Retinal pigment epithelial cell (primary cell): ENCODE measurements at regions not wholly inside any gene's neighbourhood (a gene's known extent, or its start where the extent isn't known, plus 50 kb on each side); places are given as distances from the start of the nearest gene placed in this dataset.

ENCODE experiments used
- DNase-seq: peaks from one replicate; pipeline ENCODE4 v3.0.0-alpha.2; 2010; ENCODE audit warnings: low read depth
- H3K4me3 ChIP-seq: 2 replicates; pipeline ENCODE4 v1.5.1; 2011; ENCODE audit warnings: mild to moderate bottlenecking, low read length, control low read depth, moderate library complexity
- TF ChIP-seq, protein P1 (sequence below): conservative IDR thresholded peaks from 2 replicates; pipeline ENCODE4 v1.5.1; 2011; ENCODE audit warnings: low read depth, low read length, control low read depth, inconsistent platforms

DNA sequence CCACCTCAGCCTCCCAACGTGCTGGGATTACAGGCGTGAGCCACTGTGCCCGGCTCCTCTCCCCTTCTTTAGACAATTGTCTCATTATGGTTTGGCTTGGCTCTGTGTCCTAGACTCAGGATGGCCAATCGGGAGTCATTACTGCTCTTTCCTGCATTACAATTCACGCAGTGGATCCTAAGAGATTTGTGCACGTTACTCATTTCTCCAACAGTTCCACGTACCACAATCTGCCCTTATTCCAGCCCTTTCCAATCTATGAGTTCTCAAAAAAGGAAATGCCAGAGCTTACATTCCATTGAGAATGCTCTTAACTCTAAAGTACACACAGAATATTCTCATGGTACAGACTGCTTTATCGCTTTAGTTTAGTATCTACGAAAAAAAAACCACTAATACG, 357.0 kb downstream of the GPATCH2 start:
- no peak overlapping the region for H3K4me3 ChIP-seq
- TF ChIP-seq, protein P1, sequence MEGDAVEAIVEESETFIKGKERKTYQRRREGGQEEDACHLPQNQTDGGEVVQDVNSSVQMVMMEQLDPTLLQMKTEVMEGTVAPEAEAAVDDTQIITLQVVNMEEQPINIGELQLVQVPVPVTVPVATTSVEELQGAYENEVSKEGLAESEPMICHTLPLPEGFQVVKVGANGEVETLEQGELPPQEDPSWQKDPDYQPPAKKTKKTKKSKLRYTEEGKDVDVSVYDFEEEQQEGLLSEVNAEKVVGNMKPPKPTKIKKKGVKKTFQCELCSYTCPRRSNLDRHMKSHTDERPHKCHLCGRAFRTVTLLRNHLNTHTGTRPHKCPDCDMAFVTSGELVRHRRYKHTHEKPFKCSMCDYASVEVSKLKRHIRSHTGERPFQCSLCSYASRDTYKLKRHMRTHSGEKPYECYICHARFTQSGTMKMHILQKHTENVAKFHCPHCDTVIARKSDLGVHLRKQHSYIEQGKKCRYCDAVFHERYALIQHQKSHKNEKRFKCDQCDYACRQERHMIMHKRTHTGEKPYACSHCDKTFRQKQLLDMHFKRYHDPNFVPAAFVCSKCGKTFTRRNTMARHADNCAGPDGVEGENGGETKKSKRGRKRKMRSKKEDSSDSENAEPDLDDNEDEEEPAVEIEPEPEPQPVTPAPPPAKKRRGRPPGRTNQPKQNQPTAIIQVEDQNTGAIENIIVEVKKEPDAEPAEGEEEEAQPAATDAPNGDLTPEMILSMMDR = no peak
- no peak for DNase-seq

DNA sequence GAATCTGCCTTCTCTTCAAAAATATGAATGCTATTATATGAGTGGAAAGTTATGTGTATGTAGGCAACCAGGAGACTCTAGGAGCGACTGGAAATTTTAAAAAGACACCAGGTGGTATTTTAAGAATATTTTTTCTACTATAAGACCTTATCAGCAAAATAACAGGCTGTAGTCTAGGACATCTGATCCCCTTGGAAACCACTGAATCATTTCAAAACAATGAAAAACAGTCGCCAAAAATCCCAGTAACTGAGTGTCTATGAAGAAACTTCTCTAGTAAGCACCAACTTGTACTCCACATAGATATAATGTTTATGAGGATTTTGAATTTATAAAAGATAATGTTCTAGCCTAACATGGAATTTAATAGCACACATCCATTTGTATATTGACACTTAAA, 358.5 kb downstream of the GPATCH2 start:
- peak; percentile 48 for DNase-seq
- H3K4me3 ChIP-seq = no peak overlapping the region
- TF ChIP-seq, protein P1 = no peak

DNA sequence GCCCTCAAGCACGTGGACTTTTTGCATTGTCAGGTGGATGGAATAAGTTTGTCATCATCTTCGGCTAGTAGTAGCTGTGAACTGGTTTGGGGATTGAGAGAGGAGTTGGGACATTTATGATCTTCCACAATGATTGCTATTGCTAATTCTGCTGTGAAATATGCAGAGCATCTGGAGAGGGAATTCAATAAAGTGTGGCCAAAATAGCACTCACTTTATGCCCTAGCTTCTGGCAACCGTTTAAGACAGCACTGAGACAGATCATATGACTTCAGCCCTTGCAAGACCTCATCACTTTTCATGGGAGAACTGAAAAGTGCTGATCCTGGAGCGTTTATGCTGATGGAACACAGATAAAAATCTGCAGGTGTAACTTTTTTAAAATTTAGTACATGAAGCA, 360.8 kb downstream of the GPATCH2 start:
- no peak overlapping the region for H3K4me3 ChIP-seq
- no peak for DNase-seq
- TF ChIP-seq, protein P1 = no peak

DNA sequence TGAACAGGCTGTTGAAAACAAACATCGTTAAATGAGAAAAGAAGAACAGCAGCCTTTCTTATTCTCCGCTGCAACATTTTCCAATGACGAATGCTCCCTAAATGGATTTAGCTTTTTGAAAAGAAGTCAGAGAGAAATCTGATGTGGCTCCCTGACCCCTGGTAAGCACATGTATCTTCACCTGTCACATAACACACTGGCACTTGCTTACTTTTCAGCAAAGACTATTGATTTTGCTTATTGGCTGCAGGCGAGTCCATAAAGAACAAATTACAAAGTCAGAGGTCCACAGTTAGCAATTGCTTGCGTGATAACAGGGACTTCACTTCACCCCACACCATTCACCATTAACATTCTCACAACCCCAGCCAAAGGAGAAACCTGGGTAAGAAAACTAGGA, 362.8 kb downstream of the GPATCH2 start:
- TF ChIP-seq, protein P1 = no peak
- H3K4me3 ChIP-seq = no peak overlapping the region
- DNase-seq = no peak

DNA sequence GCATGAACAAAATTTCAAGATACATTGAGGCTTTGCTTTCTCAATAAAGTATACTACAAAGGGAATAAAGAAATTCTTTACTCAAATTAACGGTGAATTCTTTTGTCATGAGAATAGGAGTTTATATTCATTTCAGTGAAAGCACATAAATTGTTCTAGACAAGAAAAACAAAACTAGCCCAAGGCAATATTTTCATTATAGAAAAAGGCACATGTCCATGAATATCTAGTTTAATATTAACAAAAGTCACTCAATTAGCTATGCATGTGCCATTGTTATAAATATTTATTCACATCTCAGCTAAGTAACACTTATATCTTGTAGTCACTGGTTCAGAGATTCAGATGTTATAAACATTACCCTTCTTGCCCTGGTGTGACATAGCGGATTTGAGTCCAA, 369.3 kb downstream of the GPATCH2 start:
- DNase-seq = no peak
- H3K4me3 ChIP-seq = no peak overlapping the region
- TF ChIP-seq, protein P1 = no peak

DNA sequence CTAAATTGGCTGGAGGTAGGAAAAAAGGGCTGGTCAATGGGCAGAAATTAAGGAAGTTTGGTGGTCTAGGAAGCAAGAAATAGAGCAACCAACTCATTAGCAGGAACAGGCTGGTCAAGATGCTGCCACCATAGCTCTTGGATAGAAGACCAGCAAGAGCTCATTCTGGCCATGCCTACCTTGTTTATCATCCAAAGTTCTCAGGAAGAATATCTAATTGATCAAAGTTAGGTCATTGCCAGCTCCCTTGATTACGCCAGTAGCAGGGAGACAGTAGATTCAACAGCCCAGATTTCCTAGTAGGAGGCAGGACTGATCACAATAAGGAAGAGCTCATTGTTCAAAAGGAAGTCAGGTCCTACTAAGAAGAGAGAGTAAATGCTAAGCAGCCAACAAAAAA, 370.2 kb downstream of the GPATCH2 start:
- DNase-seq = no peak
- no peak overlapping the region for H3K4me3 ChIP-seq
- TF ChIP-seq, protein P1 = no peak

DNA sequence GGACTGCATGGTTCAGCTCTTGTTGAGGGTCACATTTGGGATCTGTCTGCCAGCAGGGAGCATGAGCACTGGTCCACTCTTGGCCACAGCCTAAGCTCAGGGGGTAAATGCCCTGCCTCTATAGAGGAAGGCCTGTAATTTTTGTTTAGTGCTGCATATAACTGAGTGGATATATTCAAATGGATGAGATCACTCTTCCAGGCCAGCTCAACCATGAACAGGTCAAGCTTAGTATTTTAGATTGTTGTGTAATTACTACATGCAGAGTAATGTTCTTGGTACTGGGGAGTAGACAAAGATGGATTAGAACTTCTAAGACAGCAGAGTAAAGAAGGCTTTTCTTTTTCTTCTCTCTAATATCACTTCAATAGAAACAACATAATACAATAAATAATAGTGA, 376.9 kb downstream of the GPATCH2 start:
- TF ChIP-seq, protein P1 = no peak
- no peak for DNase-seq
- H3K4me3 ChIP-seq = no peak overlapping the region
